H1 (cell line): ENCODE measurements at regions not wholly inside any gene's neighbourhood (a gene's known extent, or its start where the extent isn't known, plus 50 kb on each side); places are given as distances from the start of the nearest gene placed in this dataset.

ENCODE experiments used
- CTCF ChIA-PET: fragments of 300-600 bp; sonication (Branson Sonifier 250); formaldehyde crosslinking; loops from one replicate; lab custom pipeline; 2021; ENCODE audit not compliant: partially characterized antibody; lab: Charles Lee
- POLR2A ChIA-PET: fragments of 300-600 bp; sonication (Branson Sonifier 250); formaldehyde crosslinking; loops from one replicate; lab custom pipeline; 2021; ENCODE audit warnings: inconsistent platforms; ENCODE audit not compliant: partially characterized antibody; lab: Charles Lee
- DNase-seq, 2 experiments: peaks; one replicate each; pipeline versions ENCODE4 v3.0.0 to v3.0.0-alpha.2; 2010 to 2022; ENCODE audit warnings: low spot score in 2 of 2, low read depth in 1 of 2, mixed read lengths in 1 of 2
- FAIRE-seq: peaks from 2 replicates; lab custom pipeline; 2011; peaks lifted over from hg19 to GRCh38; lab: Jason Lieb, UNC
- H2AFZ ChIP-seq: 2 replicates; pipeline ENCODE4 v1.8.1; 2012; ENCODE audit warnings: low read length, inconsistent platforms
- H2AK5ac ChIP-seq: 2 replicates; pipeline ENCODE4 v1.6.1; 2013; ENCODE audit warnings: low read depth, low read length
- H2BK120ac ChIP-seq: replicated peaks from 2 replicates; pipeline ENCODE3; 2013; ENCODE audit warnings: low read depth, low read length, inconsistent platforms
- H2BK12ac ChIP-seq: 2 replicates; pipeline ENCODE4 v1.6.1; 2013; ENCODE audit warnings: low read depth, low read length
- H2BK15ac ChIP-seq: 2 replicates; pipeline ENCODE4 v1.6.1; 2013; ENCODE audit warnings: low read length
- H2BK20ac ChIP-seq: 2 replicates; pipeline ENCODE4 v1.6.1; 2013; ENCODE audit warnings: low read length
- H2BK5ac ChIP-seq: 2 replicates; pipeline ENCODE4 v1.6.1; 2013; ENCODE audit warnings: low read depth, low read length
- H3K14ac ChIP-seq: 2 replicates; pipeline ENCODE4 v1.6.1; 2013; ENCODE audit warnings: inconsistent platforms; ENCODE audit not compliant: insufficient read length
- H3K18ac ChIP-seq: 2 replicates; pipeline ENCODE4 v1.6.1; 2013; ENCODE audit warnings: low read length; ENCODE audit errors: extremely low read depth
- H3K23ac ChIP-seq: 2 replicates; pipeline ENCODE4 v1.6.1; 2013; ENCODE audit warnings: inconsistent platforms; ENCODE audit not compliant: insufficient read length
- H3K23me2 ChIP-seq: 2 replicates; pipeline ENCODE4 v1.6.1; 2013; ENCODE audit warnings: low read depth, low read length
- H3K27ac ChIP-seq: 2 replicates; pipeline ENCODE4 v1.6.1; 2011; ENCODE audit warnings: low read depth, low read length, inconsistent platforms
- H3K27me3 ChIP-seq, 4 experiments: replicated peaks in 1 of 4; 1 replicate in 1 of 4; 2 replicates in 3 of 4; pipeline versions ENCODE4 v1.6.1 to v1.8.1; 2011 to 2013; ENCODE audit warnings: low read length in 3 of 4, mild to moderate bottlenecking in 3 of 4, inconsistent platforms in 2 of 4, mixed read lengths in 2 of 4, moderate library complexity in 1 of 4; ENCODE audit not compliant: control insufficient read depth in 3 of 4, insufficient read depth in 3 of 4; ENCODE audit errors: extremely low read depth in 1 of 4
- H3K36me3 ChIP-seq, 4 experiments: 2 replicates each; pipeline versions ENCODE4 v1.6.1 to v1.8.1; 2011 to 2013; ENCODE audit warnings: mild to moderate bottlenecking in 4 of 4, low read length in 3 of 4, moderate library complexity in 2 of 4, control low read depth in 1 of 4, inconsistent platforms in 1 of 4; ENCODE audit not compliant: insufficient read depth in 4 of 4, control insufficient read depth in 2 of 4
- H3K4ac ChIP-seq: replicated peaks from 2 replicates; pipeline ENCODE3; 2013; ENCODE audit warnings: low read length, low read depth, mixed read lengths, inconsistent platforms; ENCODE audit not compliant: insufficient read length
- H3K4me1 ChIP-seq, 4 experiments: replicated peaks in 1 of 4; 1 replicate in 1 of 4; 2 replicates in 3 of 4; pipeline versions ENCODE4 v1.6.1 to v1.8.1; 2011 to 2013; ENCODE audit warnings: low read length in 3 of 4, inconsistent platforms in 2 of 4, mixed read lengths in 1 of 4; ENCODE audit not compliant: insufficient read depth in 4 of 4, control insufficient read depth in 3 of 4
- H3K4me2 ChIP-seq, 2 experiments: 2 replicates each; pipeline versions ENCODE4 v1.6.1 to v1.8.1; 2011 to 2013; ENCODE audit warnings: low read depth in 2 of 2, low read length in 2 of 2, control low read depth in 1 of 2, inconsistent platforms in 1 of 2, mild to moderate bottlenecking in 1 of 2; ENCODE audit not compliant: insufficient read depth in 1 of 2
- H3K4me3 ChIP-seq, 4 experiments: fragments of 200-600, 300-600 bp in 1 of 4; sonication (generic), shearing (Covaris generic), sonication (Bioruptor Twin) in 1 of 4; 2 replicates each; pipeline versions ENCODE4 v1.5.1 to v1.8.1; 2011 to 2016; ENCODE audit warnings: low read length in 4 of 4, low read depth in 3 of 4, control low read depth in 2 of 4, inconsistent platforms in 2 of 4, mild to moderate bottlenecking in 2 of 4, mixed read lengths in 1 of 4, moderate library complexity in 1 of 4; ENCODE audit not compliant: insufficient read depth in 2 of 4; ENCODE audit errors: extremely low read depth in 1 of 4
- H3K56ac ChIP-seq: replicated peaks from 2 replicates; pipeline ENCODE3; 2013; ENCODE audit warnings: low read depth, mild to moderate bottlenecking, mixed read lengths, low read length, inconsistent platforms; ENCODE audit not compliant: insufficient read length
- H3K79me1 ChIP-seq: 2 replicates; pipeline ENCODE4 v1.6.1; 2013; ENCODE audit warnings: low read depth, low read length, control low read depth
- H3K79me2 ChIP-seq, 2 experiments: 2 replicates each; pipeline versions ENCODE4 v1.6.1 to v1.8.1; 2012 to 2013; ENCODE audit warnings: low read length in 2 of 2, mild to moderate bottlenecking in 2 of 2, inconsistent platforms in 1 of 2; ENCODE audit not compliant: insufficient read depth in 2 of 2, control insufficient read depth in 1 of 2
- H3K9ac ChIP-seq, 4 experiments: replicated peaks in 1 of 4; 1 replicate in 1 of 4; 2 replicates in 3 of 4; pipeline versions ENCODE4 v1.6.1 to v1.8.1; 2011 to 2013; ENCODE audit warnings: low read depth in 3 of 4, low read length in 3 of 4, control low read depth in 2 of 4, mild to moderate bottlenecking in 2 of 4, moderate library complexity in 2 of 4, inconsistent platforms in 1 of 4; ENCODE audit errors: extremely low read depth in 1 of 4
- H3K9me3 ChIP-seq, 2 experiments: 2 replicates each; pipeline versions ENCODE4 v1.6.1 to v1.8.1; 2012 to 2013; ENCODE audit warnings: mild to moderate bottlenecking in 2 of 2, moderate library complexity in 2 of 2, control low read depth in 1 of 2, inconsistent platforms in 1 of 2, low read depth in 1 of 2, low read length in 1 of 2, mixed read lengths in 1 of 2; ENCODE audit not compliant: insufficient read depth in 2 of 2
- H4K20me1 ChIP-seq, 2 experiments: replicated peaks in 1 of 2; 2 replicates each; pipeline versions ENCODE3 to v1.8.1; 2011 to 2013; ENCODE audit warnings: inconsistent platforms in 2 of 2, low read length in 2 of 2, mild to moderate bottlenecking in 1 of 2; ENCODE audit not compliant: insufficient read depth in 2 of 2, control insufficient read depth in 1 of 2
- H4K5ac ChIP-seq: 2 replicates; pipeline ENCODE4 v1.6.1; 2013; ENCODE audit warnings: low read length, low read depth, mixed read lengths, inconsistent platforms; ENCODE audit not compliant: insufficient read length
- H4K8ac ChIP-seq: 2 replicates; pipeline ENCODE4 v1.8.0; 2013; ENCODE audit warnings: mild to moderate bottlenecking, moderate library complexity, low read length, inconsistent platforms; ENCODE audit not compliant: insufficient read depth; ENCODE audit errors: extremely low read depth
- H4K91ac ChIP-seq: replicated peaks from 2 replicates; pipeline ENCODE3; 2013; ENCODE audit warnings: low read length, mixed read lengths, inconsistent platforms; ENCODE audit not compliant: insufficient read length
- EP300 ChIP-seq, 2 experiments: IDR thresholded peaks; 1 replicate in 1 of 2; 2 replicates in 1 of 2; pipeline ENCODE4 v1.6.1; 2011 to 2012; ENCODE audit warnings: low read depth in 2 of 2, low read length in 2 of 2, mild to moderate bottlenecking in 2 of 2, borderline replicate concordance in 1 of 2, inconsistent platforms in 1 of 2, moderate library complexity in 1 of 2
- PHF8 ChIP-seq: fragments of 200-600 bp; sonication (generic); conservative IDR thresholded peaks from 2 replicates; pipeline ENCODE4 v1.7.1; 2012; ENCODE audit warnings: low read depth, mild to moderate bottlenecking, inconsistent platforms, low read length, moderate library complexity
- RXRA ChIP-seq: IDR thresholded peaks from 2 replicates; pipeline ENCODE4 v1.6.1; 2011; ENCODE audit warnings: low read depth, mild to moderate bottlenecking, low read length, moderate library complexity; ENCODE audit not compliant: insufficient read depth
- WGBS, 2 experiments: shearing (Covaris generic) in 1 of 2; methylation state at CpG; one replicate each; pipeline versions ENCODE4 v1.1.6 to v1.1.7; 2013 to 2015; ENCODE audit warnings: low lambda C conversion rate in 2 of 2, mixed read lengths in 2 of 2, inconsistent platforms in 1 of 2, low coverage in 1 of 2, missing lambda C conversion rate in 1 of 2; ENCODE audit not compliant: insufficient replicate concordance in 2 of 2, insufficient coverage in 1 of 2, insufficient read length in 1 of 2; ENCODE audit errors: extremely low coverage in 1 of 2, missing lambda C conversion rate in 1 of 2; 5-methylcytosine and 5-hydroxymethylcytosine counted together

- Histone ChIP-seq H4K8ac (no peak overlapping the region), H2AFZ (no peak overlapping the region), H2BK120ac (no peak overlapping the region), H3K79me2 (no peaks in the 10 kb centered on the region), H3K4me1 (peaks cover 0 to 3% (median 0%) of the 10 kb centered on the region in 4 experiments; a peak in 1 of 7 replicates), H4K91ac (no peak overlapping the region), H3K14ac (no peak overlapping the region), H4K20me1 (no peaks in the 10 kb centered on the region), H3K23ac (no peak overlapping the region), H3K27ac (no peak overlapping the region), H2BK5ac (no peak overlapping the region), H4K5ac (no peak overlapping the region), H2BK15ac (no peak overlapping the region), H3K9me3 (no peaks in the 10 kb centered on the region), H2BK20ac (no peak overlapping the region), H3K4ac (no peak overlapping the region), H3K18ac (no peak overlapping the region), H3K36me3 (no peaks in the 10 kb centered on the region), H3K4me2 (no peak overlapping the region), H3K23me2 (no peaks in the 10 kb centered on the region), H2AK5ac (no peak overlapping the region), H3K79me1 (no peaks in the 10 kb centered on the region), H2BK12ac (no peak overlapping the region), H3K56ac (no peak overlapping the region), H3K27me3 (no peaks in the 10 kb centered on the region; a peak in 1 of 7 replicates), H3K9ac (no peak overlapping the region), H3K4me3 (no peak overlapping the region)
- DNase-seq (no peak), FAIRE-seq (no peak)
- POLR2A ChIA-PET, result no interaction called here
- WGBS, 2 experiments, result 94% methylated on average over 7 of the region's 7 CpGs; no CpG with 5 or more reads in 1 of the 2 experiments
- CTCF ChIA-PET, result interaction anchor here (0.6 to 5.8 kb wide), 10 partner anchors 20 to 418 kb away, joined by 3 to 48 read pairs (median 13); no protein-coding TSS in a partner anchor
- no peak for TF ChIP-seq EP300 (IDR thresholded peaks at IDR 0.05; ENCODE audit: borderline replicate concordance in 1 of 2, low read depth in 2 of 2, low read length in 2 of 2)
- no peak for TF ChIP-seq PHF8
- no peak for TF ChIP-seq RXRA
These were observed 78.8 kb upstream of the SEC61G start for GRCh38 chr7:54837761-54838160.
